ENCODE measurements at regions not wholly inside any gene's neighbourhood (a gene's known extent, or its start where the extent isn't known, plus 50 kb on each side); places are given as distances from the start of the nearest gene placed in this dataset.

- no peak for DNase-seq
- WGBS, 2 donors, result 74 to 78% methylated on average over 3 of the region's 3 CpGs
- Histone ChIP-seq H3K4me1 (no peaks in the 10 kb centered on the region), H3K36me3 (no peaks in the 10 kb centered on the region), H3K27me3 (no peaks in the 10 kb centered on the region), H3K27ac (no peak overlapping the region), H3K4me3 (no peak overlapping the region), H3K9me3 (no peaks in the 10 kb centered on the region)
- intact Hi-C loops (cut with DNase I), result no loop called here
- TF ChIP-seq EP300 (IDR thresholded peaks at IDR 0.05), result no peak
- no peak for TF ChIP-seq CTCF (IDR thresholded peaks at IDR 0.05)
- TF ChIP-seq POLR2AphosphoS5 (IDR thresholded peaks at IDR 0.05), result no peak
- no peak for TF ChIP-seq POLR2A (IDR thresholded peaks at IDR 0.05)
Observed at GRCh38 chr13:42478531-42479156, 95.3 kb upstream of the TNFSF11 start.

- no peaks in the 10 kb centered on the region for H3K9me3 ChIP-seq
- no peaks in the 10 kb centered on the region for H3K4me1 ChIP-seq
- H3K36me3 ChIP-seq, result no peaks in the 10 kb centered on the region
- H3K27me3 ChIP-seq, result no peaks in the 10 kb centered on the region
- H3K27ac ChIP-seq, result no peak overlapping the region
- TF ChIP-seq CTCF (IDR thresholded peaks at IDR 0.05), result no peak
- no peak for TF ChIP-seq POLR2AphosphoS5 (IDR thresholded peaks at IDR 0.05)
- TF ChIP-seq EP300 (IDR thresholded peaks at IDR 0.05), result no peak
- TF ChIP-seq POLR2A (IDR thresholded peaks at IDR 0.05), result no peak
- no peak overlapping the region for H3K4me3 ChIP-seq
- no peak for DNase-seq
- intact Hi-C loops (cut with DNase I), result no loop called here
Observed at GRCh38 chr13:42484386-42484785, 89.6 kb upstream of the TNFSF11 start.

- no peaks in the 10 kb centered on the region for H3K36me3 ChIP-seq
- DNase-seq, result no peak
- no peaks in the 10 kb centered on the region for H3K9me3 ChIP-seq
- no peaks in the 10 kb centered on the region for H3K27me3 ChIP-seq
- no peaks in the 10 kb centered on the region for H3K4me1 ChIP-seq
- WGBS, 2 donors, result 90 to 94% methylated on average over 2 of the region's 2 CpGs
- H3K4me3 ChIP-seq, result no peak overlapping the region
- H3K27ac ChIP-seq, result no peak overlapping the region
- intact Hi-C loops (cut with DNase I), result no loop called here
- TF ChIP-seq POLR2AphosphoS5 (IDR thresholded peaks at IDR 0.05) (no peak), POLR2A (IDR thresholded peaks at IDR 0.05) (no peak), EP300 (IDR thresholded peaks at IDR 0.05) (no peak), CTCF (IDR thresholded peaks at IDR 0.05) (no peak)
Observed at GRCh38 chr13:42485272-42485671, 88.7 kb upstream of the TNFSF11 start.

- intact Hi-C loops (cut with DNase I), result no loop called here
- Histone ChIP-seq H3K4me3 (no peak overlapping the region), H3K4me1 (no peaks in the 10 kb centered on the region), H3K9me3 (no peaks in the 10 kb centered on the region), H3K36me3 (no peaks in the 10 kb centered on the region), H3K27ac (no peak overlapping the region), H3K27me3 (no peaks in the 10 kb centered on the region)
- TF ChIP-seq POLR2AphosphoS5 (IDR thresholded peaks at IDR 0.05) (no peak), CTCF (IDR thresholded peaks at IDR 0.05) (no peak), EP300 (IDR thresholded peaks at IDR 0.05) (no peak), POLR2A (IDR thresholded peaks at IDR 0.05) (no peak)
- DNase-seq, result no peak
- 32 to 40% methylated on average over 3 of the region's 3 CpGs for WGBS, 2 donors
Observed at GRCh38 chr13:42486711-42487198, 87.2 kb upstream of the TNFSF11 start.

- 91 to 96% methylated on average over 5 of the region's 5 CpGs for WGBS, 2 donors
- DNase-seq, result no peak
- Histone ChIP-seq H3K27ac (no peak overlapping the region), H3K36me3 (no peaks in the 10 kb centered on the region), H3K4me1 (no peaks in the 10 kb centered on the region), H3K9me3 (no peaks in the 10 kb centered on the region), H3K4me3 (no peak overlapping the region), H3K27me3 (no peaks in the 10 kb centered on the region)
- TF ChIP-seq EP300 (IDR thresholded peaks at IDR 0.05), result no peak
- no peak for TF ChIP-seq CTCF (IDR thresholded peaks at IDR 0.05)
- TF ChIP-seq POLR2AphosphoS5 (IDR thresholded peaks at IDR 0.05), result no peak
- intact Hi-C loops (cut with DNase I), result no loop called here
Observed at GRCh38 chr13:42487221-42487620, 86.7 kb upstream of the TNFSF11 start.

Data from sigmoid colon (tissue), 6 donors.